ENCODE measurements at regions not wholly inside any gene's neighbourhood (a gene's known extent, or its start where the extent isn't known, plus 50 kb on each side); places are given as distances from the start of the nearest gene placed in this dataset.

DNA sequence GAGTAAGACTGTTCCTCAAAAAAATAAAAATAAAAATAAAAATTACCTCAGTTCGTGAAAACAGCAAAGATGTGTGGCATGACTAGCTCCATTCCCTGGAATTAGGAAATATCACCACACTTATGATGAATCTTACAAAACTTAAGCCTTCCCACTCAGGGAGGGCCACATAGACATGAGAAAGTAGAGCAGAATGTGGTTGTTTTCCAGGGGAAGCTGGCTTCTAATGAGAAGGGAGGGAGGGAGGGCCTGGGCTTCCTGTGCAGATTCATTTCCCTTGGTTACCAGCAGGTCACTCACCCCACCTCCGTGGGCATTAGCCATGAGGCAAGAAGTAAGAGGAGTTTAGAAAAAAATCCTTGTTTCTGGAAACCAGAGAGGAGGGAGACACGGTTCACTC is 95.9 kb upstream of the RMDN2 start:
- Histone ChIP-seq H3K27ac (peak overlapping the region in 1 of 2 donors; percentile 45), H3K4me3 (no peak overlapping the region)
- TF ChIP-seq, protein P1, sequence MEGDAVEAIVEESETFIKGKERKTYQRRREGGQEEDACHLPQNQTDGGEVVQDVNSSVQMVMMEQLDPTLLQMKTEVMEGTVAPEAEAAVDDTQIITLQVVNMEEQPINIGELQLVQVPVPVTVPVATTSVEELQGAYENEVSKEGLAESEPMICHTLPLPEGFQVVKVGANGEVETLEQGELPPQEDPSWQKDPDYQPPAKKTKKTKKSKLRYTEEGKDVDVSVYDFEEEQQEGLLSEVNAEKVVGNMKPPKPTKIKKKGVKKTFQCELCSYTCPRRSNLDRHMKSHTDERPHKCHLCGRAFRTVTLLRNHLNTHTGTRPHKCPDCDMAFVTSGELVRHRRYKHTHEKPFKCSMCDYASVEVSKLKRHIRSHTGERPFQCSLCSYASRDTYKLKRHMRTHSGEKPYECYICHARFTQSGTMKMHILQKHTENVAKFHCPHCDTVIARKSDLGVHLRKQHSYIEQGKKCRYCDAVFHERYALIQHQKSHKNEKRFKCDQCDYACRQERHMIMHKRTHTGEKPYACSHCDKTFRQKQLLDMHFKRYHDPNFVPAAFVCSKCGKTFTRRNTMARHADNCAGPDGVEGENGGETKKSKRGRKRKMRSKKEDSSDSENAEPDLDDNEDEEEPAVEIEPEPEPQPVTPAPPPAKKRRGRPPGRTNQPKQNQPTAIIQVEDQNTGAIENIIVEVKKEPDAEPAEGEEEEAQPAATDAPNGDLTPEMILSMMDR (IDR thresholded peaks at IDR 0.05) = no peak
- DNase-seq (ENCODE audit: low spot score) = no peak

DNA sequence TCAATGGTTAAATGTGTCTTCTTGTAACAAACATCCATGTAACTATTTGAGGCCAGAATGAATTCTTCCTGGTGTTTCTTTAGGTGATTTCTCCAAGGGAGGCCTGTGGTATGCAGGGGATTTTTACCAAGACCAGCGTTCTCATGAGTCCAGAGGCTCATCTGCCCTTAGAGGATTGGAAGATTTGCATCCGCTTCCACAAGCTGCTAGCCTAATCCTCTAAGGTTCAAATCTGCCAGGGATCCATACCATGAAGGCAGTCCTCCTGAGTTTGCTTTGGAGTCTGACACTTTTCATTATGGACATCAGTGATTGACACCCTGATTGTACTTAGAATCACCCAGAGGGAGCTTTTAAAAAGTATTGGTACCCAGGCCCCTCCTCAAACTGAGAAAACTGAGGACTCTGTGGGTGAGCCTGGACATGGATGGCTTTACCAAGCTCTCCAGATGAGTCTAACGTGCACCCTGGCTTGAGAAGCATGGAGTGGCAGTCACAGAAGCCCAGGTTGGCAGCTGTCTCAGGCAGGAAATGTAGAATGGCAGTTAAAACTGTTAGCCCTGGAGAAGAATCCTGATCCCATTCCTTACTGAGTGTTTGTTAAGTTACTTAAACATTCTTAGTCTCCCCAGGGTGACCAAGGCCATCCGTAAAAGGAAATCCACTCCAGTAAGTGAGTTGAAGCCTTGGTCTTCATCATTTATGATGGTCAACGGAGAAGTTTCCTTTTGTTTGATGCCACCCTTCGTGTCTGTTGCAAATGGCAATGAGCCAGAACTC is 95.3 kb upstream of the RMDN2 start:
- TF ChIP-seq, protein P1 (IDR thresholded peaks at IDR 0.05) = no peak
- DNase-seq (ENCODE audit: low spot score) = no peak
- H3K27ac ChIP-seq = peak overlapping the region in 1 of 2 donors; percentile 45
- no peak overlapping the region for H3K4me3 ChIP-seq

DNA sequence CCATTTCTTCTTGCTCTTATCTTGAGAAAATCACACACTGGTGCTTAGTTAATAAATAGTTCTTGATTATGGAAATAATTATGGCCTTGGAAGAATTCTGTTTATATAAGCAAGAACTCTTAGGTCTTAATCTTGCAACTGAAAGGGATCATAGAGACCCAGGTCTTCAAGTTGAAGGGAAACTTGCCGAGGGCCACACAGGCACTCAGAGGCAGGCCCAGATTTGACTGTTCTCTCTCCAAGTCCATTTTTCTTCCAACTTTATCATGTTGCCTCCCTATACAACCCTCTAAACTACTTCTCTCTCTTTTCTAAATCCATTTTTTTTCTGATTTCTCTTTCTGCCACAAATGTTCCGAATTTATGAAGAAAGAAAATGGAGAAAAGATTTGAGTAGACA is 94.5 kb upstream of the RMDN2 start:
- Histone ChIP-seq H3K27ac (no peak overlapping the region), H3K4me3 (no peak overlapping the region)
- TF ChIP-seq, protein P1 (IDR thresholded peaks at IDR 0.05) = no peak
- no peak for DNase-seq (ENCODE audit: low spot score)

DNA sequence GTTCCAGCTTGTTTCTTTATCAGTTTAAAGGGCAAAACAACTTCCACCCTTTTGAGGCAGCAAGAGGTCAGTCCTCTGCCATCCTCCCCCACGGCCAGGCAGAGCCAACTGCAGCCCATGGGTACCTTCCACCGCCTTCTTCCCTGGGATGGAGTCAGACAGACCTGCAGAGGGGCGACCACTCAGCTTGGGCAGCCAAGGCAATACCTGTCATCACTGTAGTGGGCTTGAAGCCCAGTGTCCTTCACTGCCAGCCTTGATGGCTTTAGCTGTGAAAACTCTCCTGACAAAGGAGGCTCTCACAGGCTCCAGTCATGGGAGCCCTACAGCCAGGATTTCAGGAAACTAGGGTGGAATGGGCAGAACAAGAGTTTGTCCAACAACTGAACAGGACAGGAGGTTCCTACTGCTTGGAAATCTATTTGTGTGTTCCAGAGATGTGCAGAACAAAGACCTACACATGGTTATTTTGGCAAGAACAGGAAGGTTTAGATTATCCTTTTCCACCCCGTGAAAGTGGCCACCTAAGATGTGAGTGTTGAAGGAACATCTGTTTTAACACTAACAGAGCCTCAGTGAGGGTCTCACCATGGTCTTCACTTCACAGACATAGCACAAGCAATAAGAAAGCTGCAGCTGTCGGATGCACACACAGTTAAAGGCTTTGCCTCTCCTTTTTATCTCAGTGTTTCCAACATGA is 93.9 kb upstream of the RMDN2 start:
- no peak overlapping the region for H3K27ac ChIP-seq

DNA sequence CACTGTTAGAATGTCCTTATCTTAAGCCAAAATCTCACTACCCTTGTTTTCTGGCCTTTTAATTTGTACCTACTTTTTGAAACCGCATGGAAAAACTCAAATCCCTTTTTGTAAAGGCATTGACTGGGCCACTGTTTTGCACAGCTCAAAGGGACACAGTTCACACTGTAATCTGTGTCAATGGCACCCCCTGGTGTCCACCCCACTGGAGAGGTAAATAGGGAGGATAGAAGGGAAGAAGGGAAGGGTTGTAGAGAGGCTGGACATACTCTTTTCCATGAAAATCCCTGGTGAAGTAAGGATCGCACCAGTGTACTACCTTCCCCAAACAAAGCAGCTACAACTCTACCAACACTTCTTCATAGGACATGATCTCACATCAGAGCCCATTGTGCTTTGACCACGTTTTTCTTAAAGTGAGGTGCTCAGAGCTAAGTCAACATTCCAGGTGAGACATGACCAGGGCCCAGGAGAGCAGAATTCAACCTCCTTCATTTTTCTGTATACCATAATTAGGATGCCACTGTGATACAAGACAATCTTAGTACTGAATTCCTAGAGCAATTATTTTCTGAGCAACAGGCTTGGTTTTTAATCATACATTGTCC is 92.4 kb upstream of the RMDN2 start:
- Histone ChIP-seq H3K4me3 (no peak overlapping the region), H3K27ac (no peak overlapping the region)
- peak; percentile 79 for DNase-seq (ENCODE audit: low spot score)
- TF ChIP-seq, protein P1 (IDR thresholded peaks at IDR 0.05) = peak; percentile 73

More for the DNA sequence above, 93.9 kb upstream of the RMDN2 start:
- DNase-seq (ENCODE audit: low spot score) = no peak
- TF ChIP-seq, protein P1 (IDR thresholded peaks at IDR 0.05) = no peak
- H3K4me3 ChIP-seq = no peak overlapping the region

DNA sequence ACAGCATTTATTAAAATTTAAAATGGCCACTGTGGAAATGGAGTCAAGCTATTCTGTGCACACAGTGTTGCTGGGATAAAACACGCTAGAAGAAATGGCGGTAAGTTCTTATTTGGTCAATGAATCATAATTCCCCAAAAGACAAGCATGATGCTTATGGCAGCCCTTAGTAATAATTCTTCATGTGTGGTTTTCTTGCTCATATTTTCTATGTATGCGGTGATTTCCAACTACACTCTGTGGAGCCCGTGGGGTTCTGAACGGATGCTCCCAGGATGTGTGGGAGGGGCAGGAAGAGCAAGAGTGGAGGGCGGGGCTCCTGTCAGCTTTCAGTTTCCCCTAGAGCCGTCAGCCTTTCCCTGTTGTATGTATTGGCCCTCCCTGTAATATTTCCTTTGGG is 91.7 kb upstream of the RMDN2 start:
- Histone ChIP-seq H3K27ac (no peak overlapping the region), H3K4me3 (no peak overlapping the region)
- DNase-seq (ENCODE audit: low spot score) = no peak
- TF ChIP-seq, protein P1 (IDR thresholded peaks at IDR 0.05) = no peak
